A549 (cell line): ENCODE measurements at regions not wholly inside any gene's neighbourhood (a gene's known extent, or its start where the extent isn't known, plus 50 kb on each side); places are given as distances from the start of the nearest gene placed in this dataset.

ENCODE experiments used
- ATAC-seq, 2 experiments: fragments of 200-7000 bp in 1 of 2; fragments of >200 bp in 1 of 2; cut with Nextera tagmentation in 1 of 2; cut with Tn5 transposase in 1 of 2; 3 replicates each; pipeline versions ENCODE4 v1.8.0 to v1.9.1; 2018 to 2020; ENCODE audit warnings: mild to moderate bottlenecking in 1 of 2, moderate library complexity in 1 of 2
- CTCF ChIA-PET: fragments of 300-600 bp; sonication (Branson Sonifier 250); formaldehyde crosslinking; extraction: SDS; loops from one replicate; lab custom pipeline; 2021; ENCODE audit warnings: antibody characterized with exemption, inconsistent platforms; lab: Yijun Ruan, JAX
- POLR2A ChIA-PET: fragments of 350-600 bp; formaldehyde crosslinking; extraction: SDS; loops from one replicate; lab custom pipeline; 2021; ENCODE audit warnings: antibody characterized with exemption, inconsistent platforms; lab: Yijun Ruan, JAX
- DNase-seq, 2 experiments: peaks; one replicate each; pipeline versions ENCODE4 v3.0.0 to v3.0.0-alpha.2; 2011 to 2016; ENCODE audit warnings: low read depth in 1 of 2, low spot score in 1 of 2
- FAIRE-seq: peaks from 2 replicates; lab custom pipeline; 2011; peaks lifted over from hg19 to GRCh38; lab: Jason Lieb, UNC
- H3K27ac ChIP-seq, 2 experiments: fragments of >200 bp; sonication (Bioruptor Twin); formaldehyde crosslinking; 3 replicates each; pipeline ENCODE4 v1.5.1; 2016 to 2017
- H3K4me1 ChIP-seq: fragments of >200 bp; sonication (Bioruptor Twin); formaldehyde crosslinking; 3 replicates; pipeline ENCODE4 v1.6.1; 2016
- H3K4me2 ChIP-seq: fragments of >200 bp; sonication (Bioruptor Twin); formaldehyde crosslinking; 3 replicates; pipeline ENCODE4 v1.6.1; 2016
- H3K4me3 ChIP-seq: fragments of >200 bp; sonication (Bioruptor Twin); formaldehyde crosslinking; 3 replicates; pipeline ENCODE4 v1.5.1; 2016
- H3K9me3 ChIP-seq: fragments of >200 bp; sonication (Bioruptor Twin); formaldehyde crosslinking; 3 replicates; pipeline ENCODE4 v1.6.1; 2016
- CBX2 ChIP-seq: fragments of 200-600 bp; sonication (generic); IDR thresholded peaks from 2 replicates; pipeline ENCODE4 v1.6.1; 2016; ENCODE audit warnings: low read depth, mild to moderate bottlenecking, borderline replicate concordance
- CBX8 ChIP-seq: fragments of 200-600 bp; sonication (generic); IDR thresholded peaks from 2 replicates; pipeline ENCODE4 v1.6.1; 2016
- CHD4 ChIP-seq: fragments of 200-600 bp; sonication (generic); IDR thresholded peaks from 2 replicates; pipeline ENCODE4 v1.6.1; 2016; ENCODE audit warnings: antibody characterized with exemption, mild to moderate bottlenecking, borderline replicate concordance
- EP300 ChIP-seq, 2 experiments: fragments of >200 bp; sonication (Bioruptor Twin); formaldehyde crosslinking; IDR thresholded peaks; 2 replicates in 1 of 2; 3 replicates in 1 of 2; pipeline ENCODE4 v1.6.1; 2016 to 2017
- ESRRA ChIP-seq: fragments of 150-350 bp; IDR thresholded peaks from 2 replicates; pipeline ENCODE4 v1.6.1; 2014; ENCODE audit warnings: mild to moderate bottlenecking, low read length, borderline replicate concordance
- FOSL2 ChIP-seq, 2 experiments: fragments of 450-650 bp in 1 of 2; fragments of >200 bp in 1 of 2; sonication (Bioruptor Twin) in 1 of 2; formaldehyde crosslinking; IDR thresholded peaks; 2 replicates each; pipeline versions ENCODE4 v1.5.0 to v1.6.1; 2016 to 2020; ENCODE audit warnings: mild to moderate bottlenecking in 1 of 2, moderate library complexity in 1 of 2
- GATA3 ChIP-seq: IDR thresholded peaks from 2 replicates; pipeline ENCODE4 v1.6.1; 2012; ENCODE audit warnings: borderline replicate concordance
- HDAC2 ChIP-seq: fragments of 200-600 bp; sonication (generic); IDR thresholded peaks from 2 replicates; pipeline ENCODE4 v1.6.1; 2016
- HOXB5 ChIP-seq: fragments of 250-450 bp; sonication (Bioruptor Pico); IDR thresholded peaks from 2 replicates; pipeline ENCODE4 v1.5.0; 2020; ENCODE audit warnings: mild to moderate bottlenecking, moderate library complexity
- JUNB ChIP-seq: fragments of >200 bp; sonication (Bioruptor Twin); formaldehyde crosslinking; IDR thresholded peaks from 2 replicates; pipeline ENCODE4 v1.6.1; 2016
- KDM1A ChIP-seq: fragments of 200-600 bp; sonication (generic); IDR thresholded peaks from 2 replicates; pipeline ENCODE4 v1.6.1; 2016; ENCODE audit warnings: low read depth, mild to moderate bottlenecking
- NFE2L2 ChIP-seq: fragments of 150-350 bp; conservative IDR thresholded peaks from 2 replicates; pipeline ENCODE4 v1.6.1; 2014; ENCODE audit warnings: low read length
- POLR2AphosphoS2 ChIP-seq: conservative IDR thresholded peaks from 2 replicates; pipeline ENCODE4 v1.6.1; 2012; ENCODE audit warnings: low read length, improper control_type of control experiment, inconsistent platforms
- RFX5 ChIP-seq: fragments of 450-650 bp; IDR thresholded peaks from 2 replicates; pipeline ENCODE4 v1.7.1; 2014; ENCODE audit warnings: antibody characterized with exemption, mild to moderate bottlenecking, moderate library complexity
- TFCP2L1 ChIP-seq: fragments of 250-450 bp; sonication (Bioruptor Pico); IDR thresholded peaks from 2 replicates; pipeline ENCODE4 v1.5.0; 2021; ENCODE audit warnings: mild to moderate bottlenecking
- ZC3H11A ChIP-seq: fragments of 450-650 bp; IDR thresholded peaks from 2 replicates; pipeline ENCODE4 v1.6.1; 2014; ENCODE audit warnings: antibody characterized with exemption, mild to moderate bottlenecking
- WGBS: methylation state at CpG from one replicate; pipeline ENCODE4 v1.1.6; 2017; ENCODE audit errors: missing lambda C conversion rate; 5-methylcytosine and 5-hydroxymethylcytosine counted together
- TF ChIP-seq, protein P1 (sequence below): fragments of 200-600 bp; sonication (generic); IDR thresholded peaks from 2 replicates; pipeline ENCODE4 v1.6.1; 2016; ENCODE audit warnings: antibody characterized with exemption, mild to moderate bottlenecking, moderate library complexity
- TF ChIP-seq, protein P2 (sequence below): IDR thresholded peaks from 2 replicates; pipeline ENCODE4 v1.6.1; 2012; ENCODE audit warnings: low read depth, borderline replicate concordance
- TF ChIP-seq, protein P3 (sequence below): fragments of 450-650 bp; IDR thresholded peaks from 2 replicates; pipeline ENCODE4 v1.6.1; 2014; ENCODE audit warnings: antibody characterized with exemption
- TF ChIP-seq, protein P4 (sequence below): fragments of >200 bp; sonication (Bioruptor Twin); formaldehyde crosslinking; IDR thresholded peaks from 3 replicates; pipeline ENCODE4 v1.6.1; 2016

DNA sequence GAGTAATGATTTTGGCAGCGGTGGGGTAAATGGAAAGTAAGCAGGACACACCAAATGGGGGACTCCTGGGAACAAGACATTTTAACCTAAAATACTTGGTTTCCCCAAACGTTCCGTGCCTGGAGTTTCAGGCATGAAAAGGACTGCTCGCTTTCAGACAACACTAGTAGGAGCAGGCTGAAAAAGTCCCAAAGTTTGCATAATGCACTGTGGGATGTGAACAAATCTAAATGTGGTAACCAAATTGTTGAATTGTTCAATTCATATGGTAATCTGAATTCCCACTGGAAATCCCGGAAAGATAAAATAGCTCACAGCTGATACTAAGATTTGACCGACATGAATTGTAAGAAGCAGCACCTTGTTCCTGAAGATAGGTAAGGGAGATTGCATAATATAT lies 467.2 kb upstream of the ARGLU1 start (continued):
- TF ChIP-seq, protein P1, sequence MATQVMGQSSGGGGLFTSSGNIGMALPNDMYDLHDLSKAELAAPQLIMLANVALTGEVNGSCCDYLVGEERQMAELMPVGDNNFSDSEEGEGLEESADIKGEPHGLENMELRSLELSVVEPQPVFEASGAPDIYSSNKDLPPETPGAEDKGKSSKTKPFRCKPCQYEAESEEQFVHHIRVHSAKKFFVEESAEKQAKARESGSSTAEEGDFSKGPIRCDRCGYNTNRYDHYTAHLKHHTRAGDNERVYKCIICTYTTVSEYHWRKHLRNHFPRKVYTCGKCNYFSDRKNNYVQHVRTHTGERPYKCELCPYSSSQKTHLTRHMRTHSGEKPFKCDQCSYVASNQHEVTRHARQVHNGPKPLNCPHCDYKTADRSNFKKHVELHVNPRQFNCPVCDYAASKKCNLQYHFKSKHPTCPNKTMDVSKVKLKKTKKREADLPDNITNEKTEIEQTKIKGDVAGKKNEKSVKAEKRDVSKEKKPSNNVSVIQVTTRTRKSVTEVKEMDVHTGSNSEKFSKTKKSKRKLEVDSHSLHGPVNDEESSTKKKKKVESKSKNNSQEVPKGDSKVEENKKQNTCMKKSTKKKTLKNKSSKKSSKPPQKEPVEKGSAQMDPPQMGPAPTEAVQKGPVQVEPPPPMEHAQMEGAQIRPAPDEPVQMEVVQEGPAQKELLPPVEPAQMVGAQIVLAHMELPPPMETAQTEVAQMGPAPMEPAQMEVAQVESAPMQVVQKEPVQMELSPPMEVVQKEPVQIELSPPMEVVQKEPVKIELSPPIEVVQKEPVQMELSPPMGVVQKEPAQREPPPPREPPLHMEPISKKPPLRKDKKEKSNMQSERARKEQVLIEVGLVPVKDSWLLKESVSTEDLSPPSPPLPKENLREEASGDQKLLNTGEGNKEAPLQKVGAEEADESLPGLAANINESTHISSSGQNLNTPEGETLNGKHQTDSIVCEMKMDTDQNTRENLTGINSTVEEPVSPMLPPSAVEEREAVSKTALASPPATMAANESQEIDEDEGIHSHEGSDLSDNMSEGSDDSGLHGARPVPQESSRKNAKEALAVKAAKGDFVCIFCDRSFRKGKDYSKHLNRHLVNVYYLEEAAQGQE: no peak
- TF ChIP-seq, protein P2, sequence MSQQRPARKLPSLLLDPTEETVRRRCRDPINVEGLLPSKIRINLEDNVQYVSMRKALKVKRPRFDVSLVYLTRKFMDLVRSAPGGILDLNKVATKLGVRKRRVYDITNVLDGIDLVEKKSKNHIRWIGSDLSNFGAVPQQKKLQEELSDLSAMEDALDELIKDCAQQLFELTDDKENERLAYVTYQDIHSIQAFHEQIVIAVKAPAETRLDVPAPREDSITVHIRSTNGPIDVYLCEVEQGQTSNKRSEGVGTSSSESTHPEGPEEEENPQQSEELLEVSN: no peak
- TF ChIP-seq JUNB (no peak), FOSL2 (IDR thresholded peaks at IDR 0.05) (no peak), FOSL2 (CRISPR knock-in tag; IDR thresholded peaks at IDR 0.05) (no peak), CBX2 (no peak), ZC3H11A (no peak)

DNA sequence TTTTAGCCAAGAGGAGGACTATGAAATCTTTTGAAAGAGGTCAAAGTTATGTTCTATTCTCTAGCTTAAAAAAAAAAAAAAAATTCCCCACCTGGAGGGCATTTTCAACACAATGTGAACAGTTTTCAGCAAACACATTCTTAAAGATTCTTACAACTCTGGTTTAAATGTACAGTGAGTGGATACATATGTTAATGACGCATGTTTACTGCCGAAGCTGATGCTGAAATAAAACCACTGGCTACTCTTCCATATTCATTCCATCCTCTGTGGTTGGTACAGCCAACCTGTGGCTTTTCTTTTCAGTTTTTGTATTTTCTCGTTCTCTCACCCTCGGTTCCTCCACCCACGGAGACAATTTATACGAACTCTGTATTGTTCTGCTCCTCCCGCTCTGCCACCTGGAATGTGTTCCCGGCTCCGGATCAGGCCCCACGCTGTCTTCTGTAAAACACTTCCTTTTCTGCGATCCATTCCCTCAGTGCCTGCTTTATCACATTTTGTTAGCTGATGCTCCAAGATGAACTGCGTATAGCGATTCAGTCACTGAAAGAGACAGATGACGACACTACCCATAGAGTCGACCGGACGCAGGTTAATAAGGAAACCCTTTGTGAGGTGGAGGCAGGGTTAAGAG lies 466.4 kb upstream of the ARGLU1 start:
- no peak for FAIRE-seq
- no peak for DNase-seq
- 43% methylated on average over 17 of the region's 17 CpGs for WGBS
- Histone ChIP-seq H3K4me3 (no peak overlapping the region), H3K27ac (no peak overlapping the region), H3K4me2 (no peak overlapping the region), H3K9me3 (no peaks in the 10 kb centered on the region), H3K4me1 (no peaks in the 10 kb centered on the region)
- ChIA-PET CTCF (interaction anchor here (0.6 kb wide), 1 partner anchor 130 kb away, joined by 3 read pairs; no protein-coding TSS in a partner anchor), POLR2A (no interaction called here)
- TF ChIP-seq, protein P3, sequence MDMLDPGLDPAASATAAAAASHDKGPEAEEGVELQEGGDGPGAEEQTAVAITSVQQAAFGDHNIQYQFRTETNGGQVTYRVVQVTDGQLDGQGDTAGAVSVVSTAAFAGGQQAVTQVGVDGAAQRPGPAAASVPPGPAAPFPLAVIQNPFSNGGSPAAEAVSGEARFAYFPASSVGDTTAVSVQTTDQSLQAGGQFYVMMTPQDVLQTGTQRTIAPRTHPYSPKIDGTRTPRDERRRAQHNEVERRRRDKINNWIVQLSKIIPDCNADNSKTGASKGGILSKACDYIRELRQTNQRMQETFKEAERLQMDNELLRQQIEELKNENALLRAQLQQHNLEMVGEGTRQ: no peak
- no peak for TF ChIP-seq NFE2L2
- no peak for ATAC-seq

DNA sequence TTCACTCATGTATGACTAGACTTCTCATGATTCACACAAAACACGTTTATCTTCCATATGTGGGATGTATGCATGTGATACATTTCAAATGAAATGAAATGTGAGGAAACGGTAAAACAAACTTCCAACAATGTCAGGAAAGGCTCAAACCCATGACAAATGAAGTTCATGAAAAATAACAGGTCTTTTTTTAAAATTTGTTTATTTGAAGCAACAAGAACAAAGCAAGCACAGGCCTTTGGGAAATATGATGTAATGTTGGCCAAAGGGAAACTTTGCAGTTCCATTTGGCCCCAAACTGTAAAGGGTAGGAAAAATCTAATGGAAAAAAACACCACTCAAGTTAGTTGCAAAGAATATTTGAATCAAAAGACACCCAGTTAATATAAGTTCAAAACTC lies 463.8 kb upstream of the ARGLU1 start:
- no peak for DNase-seq
- ChIA-PET POLR2A (no interaction called here), CTCF (no interaction called here)
- H3K27ac ChIP-seq: no peak overlapping the region
- TF ChIP-seq CHD4 (no peak), GATA3 (no peak), ESRRA (no peak), CBX2 (no peak), HOXB5 (CRISPR knock-in tag) (no peak), JUNB (no peak), EP300 (IDR thresholded peaks at IDR 0.05) (no peak), KDM1A (no peak), CBX8 (no peak), POLR2AphosphoS2 (no peak), HDAC2 (no peak), RFX5 (no peak), TFCP2L1 (CRISPR knock-in tag) (no peak)
- TF ChIP-seq, protein P4, sequence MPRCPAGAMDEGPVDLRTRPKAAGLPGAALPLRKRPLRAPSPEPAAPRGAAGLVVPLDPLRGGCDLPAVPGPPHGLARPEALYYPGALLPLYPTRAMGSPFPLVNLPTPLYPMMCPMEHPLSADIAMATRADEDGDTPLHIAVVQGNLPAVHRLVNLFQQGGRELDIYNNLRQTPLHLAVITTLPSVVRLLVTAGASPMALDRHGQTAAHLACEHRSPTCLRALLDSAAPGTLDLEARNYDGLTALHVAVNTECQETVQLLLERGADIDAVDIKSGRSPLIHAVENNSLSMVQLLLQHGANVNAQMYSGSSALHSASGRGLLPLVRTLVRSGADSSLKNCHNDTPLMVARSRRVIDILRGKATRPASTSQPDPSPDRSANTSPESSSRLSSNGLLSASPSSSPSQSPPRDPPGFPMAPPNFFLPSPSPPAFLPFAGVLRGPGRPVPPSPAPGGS: no peak
- H3K4me2 ChIP-seq: no peak overlapping the region
- H3K4me3 ChIP-seq: no peak overlapping the region
- 2% methylated on average over 2 of the region's 2 CpGs for WGBS
- H3K4me1 ChIP-seq: no peaks in the 10 kb centered on the region
- FAIRE-seq: no peak
- no peak for ATAC-seq
- H3K9me3 ChIP-seq: no peaks in the 10 kb centered on the region
